Hematopoietic multipotent progenitor cell treated with erythropoietin and hydrocortisone succinate and interleukin-3 and kit ligand, for 4 days (in vitro differentiated cells): ENCODE measurements at regions not wholly inside any gene's neighbourhood (a gene's known extent, or its start where the extent isn't known, plus 50 kb on each side); places are given as distances from the start of the nearest gene placed in this dataset.
"Not testable (repeated sequence)": the region's sequence is repeated elsewhere in the genome, so short reads cannot be mapped to it uniquely, and the experiment has no call there.

Experiments used
- DNase-seq: peaks from one replicate; pipeline ENCODE4 v3.0.0-alpha.2; 2015

- no peak for DNase-seq
Measured at GRCh38 chr4:58359590-58359989, 1249.4 kb upstream of the IGFBP7 start.

GRCh38 chr4:58357947-58358346 lies 1247.8 kb upstream of the IGFBP7 start:
- no peak for DNase-seq

GRCh38 chr4:58325070-58325469 lies 1214.9 kb upstream of the IGFBP7 start:
- DNase-seq, result no peak

GRCh38 chr4:58313444-58313843 lies 1203.3 kb upstream of the IGFBP7 start:
- no peak for DNase-seq

GRCh38 chr4:58303456-58303855 lies 1193.3 kb upstream of the IGFBP7 start:
- no peak for DNase-seq

- no peak for DNase-seq
Measured at GRCh38 chr4:58301376-58301999, 1191.3 kb upstream of the IGFBP7 start.

GRCh38 chr4:58286335-58286734 lies 1176.2 kb upstream of the IGFBP7 start:
- DNase-seq, result no peak

- not testable (repeated sequence) for DNase-seq
Measured at GRCh38 chr4:58280928-58281327, 1170.7 kb upstream of the IGFBP7 start.

- no peak for DNase-seq
Measured at GRCh38 chr4:58275856-58276255, 1165.7 kb upstream of the IGFBP7 start.

- DNase-seq, result no peak
Measured at GRCh38 chr4:58274553-58274952, 1164.4 kb upstream of the IGFBP7 start.

GRCh38 chr4:58272311-58272710 lies 1162.1 kb upstream of the IGFBP7 start:
- DNase-seq, result no peak

- no peak for DNase-seq
Measured at GRCh38 chr4:58265734-58266133, 1155.5 kb upstream of the IGFBP7 start.

GRCh38 chr4:58261526-58261925 lies 1151.3 kb upstream of the IGFBP7 start:
- no peak for DNase-seq

- no peak for DNase-seq
Measured at GRCh38 chr4:58254291-58254690, 1144.1 kb upstream of the IGFBP7 start.

GRCh38 chr4:58252656-58253055 lies 1142.5 kb upstream of the IGFBP7 start:
- DNase-seq, result no peak

- DNase-seq, result no peak
Measured at GRCh38 chr4:58247792-58248191, 1137.6 kb upstream of the IGFBP7 start.

GRCh38 chr4:58225460-58225859 lies 1115.3 kb upstream of the IGFBP7 start:
- no peak for DNase-seq

GRCh38 chr4:58219179-58219578 lies 1109.0 kb upstream of the IGFBP7 start:
- no peak for DNase-seq

GRCh38 chr4:58216461-58216860 lies 1106.3 kb upstream of the IGFBP7 start:
- no peak for DNase-seq

GRCh38 chr4:58214376-58214775 lies 1104.2 kb upstream of the IGFBP7 start:
- no peak for DNase-seq

GRCh38 chr4:58209551-58209950 lies 1099.4 kb upstream of the IGFBP7 start:
- DNase-seq, result no peak

- DNase-seq, result no peak
Measured at GRCh38 chr4:58209001-58209400, 1098.8 kb upstream of the IGFBP7 start.

- no peak for DNase-seq
Measured at GRCh38 chr4:58205446-58206235, 1095.5 kb upstream of the IGFBP7 start.

- DNase-seq, result no peak
Measured at GRCh38 chr4:58192217-58192616, 1082.0 kb upstream of the IGFBP7 start.

- DNase-seq, result no peak
Measured at GRCh38 chr4:58191109-58191508, 1080.9 kb upstream of the IGFBP7 start.
